Cerebellar cortex (tissue), 1 donor: ENCODE measurements at regions not wholly inside any gene's neighbourhood (a gene's known extent, or its start where the extent isn't known, plus 50 kb on each side); places are given as distances from the start of the nearest gene placed in this dataset.

Experiments used
- DNase-seq: peaks from one replicate; pipeline ENCODE4 v3.0.0-alpha.2; 2015; ENCODE audit warnings: low spot score

DNA sequence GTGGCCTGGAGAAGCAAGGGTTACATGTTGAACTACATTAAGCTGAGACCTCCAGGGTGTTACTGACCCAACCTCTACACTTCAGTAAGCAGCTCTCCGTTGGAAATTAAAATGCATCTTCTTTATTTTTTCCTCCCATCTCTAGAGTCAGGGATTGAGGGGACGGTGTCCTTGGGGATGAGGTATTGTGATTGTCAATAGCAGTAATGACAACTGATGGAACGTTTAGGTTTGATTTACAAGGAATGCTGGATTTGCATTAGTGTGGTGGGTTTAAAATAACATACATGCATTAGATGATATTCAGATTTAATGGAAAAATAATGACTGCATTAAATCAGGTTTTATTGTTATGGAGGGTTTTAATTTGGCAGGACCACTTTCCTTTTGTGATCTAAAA, 82.9 kb upstream of the NTRK2 start:
- DNase-seq: no peak

DNA sequence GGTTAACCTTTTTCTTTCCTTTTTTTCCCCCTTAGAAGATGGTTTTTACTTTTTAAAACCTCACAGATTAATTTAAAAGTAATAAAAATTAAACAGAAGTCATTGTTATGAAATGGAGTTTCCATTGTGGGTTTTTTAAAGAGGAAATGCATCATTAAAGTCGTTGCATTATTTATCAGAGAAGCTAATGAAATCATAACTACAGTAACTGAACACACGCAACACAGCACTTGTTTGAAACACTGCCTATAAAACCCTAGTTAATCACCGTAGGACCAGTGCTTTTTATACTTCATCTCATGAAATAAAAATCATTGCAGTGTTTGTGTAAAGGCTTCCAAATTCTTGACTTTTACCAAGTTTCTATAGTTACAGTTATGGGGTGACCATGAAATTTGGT, 82.4 kb upstream of the NTRK2 start:
- no peak for DNase-seq

DNA sequence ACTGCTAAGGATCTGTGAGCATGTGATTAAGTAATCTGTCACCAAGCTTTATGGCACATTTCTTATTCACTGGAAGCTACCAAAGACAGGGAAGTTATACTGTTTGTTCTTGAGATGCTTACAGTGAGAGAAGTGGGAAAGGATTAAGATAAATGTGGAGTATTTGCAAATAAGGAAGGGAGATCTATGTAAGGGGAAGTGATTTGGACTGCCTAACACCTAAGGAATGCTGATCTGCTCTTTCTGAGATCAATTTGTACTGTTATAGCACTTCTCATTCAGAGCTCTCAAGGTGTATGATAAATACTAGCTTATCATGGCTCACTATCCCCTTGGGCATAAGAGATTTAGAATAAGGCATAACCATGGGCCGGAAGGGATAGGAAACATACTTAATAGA, 80.0 kb upstream of the NTRK2 start:
- no peak for DNase-seq

DNA sequence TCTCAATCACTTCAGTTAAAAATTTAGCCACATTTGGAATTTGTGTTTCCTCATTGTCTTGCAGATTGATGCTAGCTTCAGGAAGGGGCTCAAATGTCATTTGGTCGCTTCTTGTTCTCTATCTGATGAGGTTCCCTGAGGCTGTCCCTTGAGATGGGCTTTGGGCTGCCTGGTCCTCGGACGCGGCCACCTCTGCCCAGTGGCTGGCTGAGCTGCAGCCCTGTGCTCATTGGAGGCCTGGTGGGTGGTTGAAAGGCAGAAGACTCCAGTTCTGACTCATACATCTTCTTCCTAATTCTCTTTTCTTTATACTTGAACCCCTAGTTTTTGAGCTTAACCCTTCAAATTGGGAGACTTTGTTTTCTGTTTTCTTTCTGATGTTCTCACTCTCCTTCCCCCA, 78.8 kb upstream of the NTRK2 start:
- no peak for DNase-seq

DNA sequence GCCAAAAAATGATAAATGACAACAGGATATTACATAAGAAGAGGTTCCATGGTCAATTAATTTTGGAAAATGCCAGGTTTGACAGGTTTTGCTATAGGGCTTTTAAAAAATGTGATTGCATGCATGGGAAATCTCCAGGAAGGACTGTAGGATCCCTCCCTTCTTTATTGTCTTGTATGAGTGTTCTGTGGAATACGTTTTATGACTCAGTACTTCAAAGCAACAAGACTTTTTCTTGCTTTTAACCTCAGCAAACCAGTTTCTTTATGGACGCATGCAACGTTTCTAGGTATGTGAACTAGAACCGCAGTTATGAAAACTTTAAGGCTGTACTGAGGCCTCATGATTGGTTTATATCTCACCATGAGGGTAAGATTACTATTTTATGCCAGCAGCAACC, 76.6 kb upstream of the NTRK2 start:
- no peak for DNase-seq

DNA sequence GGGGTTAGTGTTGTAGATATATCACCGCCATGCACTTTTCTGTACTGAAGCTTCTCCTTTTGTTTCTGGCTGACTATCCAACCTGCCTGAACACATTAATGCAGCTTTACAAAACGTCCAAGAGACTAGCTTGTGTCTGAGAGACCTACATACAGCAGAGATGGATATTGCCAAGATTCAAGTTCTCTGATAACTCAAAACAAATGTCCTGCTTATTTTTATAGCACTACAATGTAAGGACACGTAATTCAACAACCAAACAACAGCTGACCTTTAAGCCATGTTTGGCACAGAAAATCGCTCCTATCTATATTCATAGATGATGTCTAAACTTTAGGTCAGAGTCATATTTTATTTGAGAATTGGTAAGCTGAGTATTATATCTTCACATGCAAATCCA, 76.2 kb upstream of the NTRK2 start:
- DNase-seq: no peak

DNA sequence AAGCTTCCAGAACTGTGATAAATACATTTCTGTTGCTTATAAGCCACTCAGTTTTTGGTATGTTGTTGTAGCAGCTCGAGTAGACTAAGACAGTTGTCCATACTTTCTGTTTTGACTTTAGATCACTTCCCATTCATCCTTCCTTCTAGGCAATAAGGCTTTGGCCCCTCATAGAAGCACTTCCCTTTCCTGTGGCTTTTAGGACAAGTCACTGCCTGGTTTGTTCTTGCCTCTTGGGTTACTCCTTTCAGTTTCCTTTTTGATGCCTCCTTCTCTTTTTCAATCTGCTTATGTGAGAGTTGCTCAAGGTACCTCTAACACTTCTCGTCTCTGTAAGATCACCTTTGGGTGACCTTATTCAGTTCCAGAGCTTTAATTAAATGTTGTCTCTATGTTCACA, 72.4 kb upstream of the NTRK2 start:
- no peak for DNase-seq

DNA sequence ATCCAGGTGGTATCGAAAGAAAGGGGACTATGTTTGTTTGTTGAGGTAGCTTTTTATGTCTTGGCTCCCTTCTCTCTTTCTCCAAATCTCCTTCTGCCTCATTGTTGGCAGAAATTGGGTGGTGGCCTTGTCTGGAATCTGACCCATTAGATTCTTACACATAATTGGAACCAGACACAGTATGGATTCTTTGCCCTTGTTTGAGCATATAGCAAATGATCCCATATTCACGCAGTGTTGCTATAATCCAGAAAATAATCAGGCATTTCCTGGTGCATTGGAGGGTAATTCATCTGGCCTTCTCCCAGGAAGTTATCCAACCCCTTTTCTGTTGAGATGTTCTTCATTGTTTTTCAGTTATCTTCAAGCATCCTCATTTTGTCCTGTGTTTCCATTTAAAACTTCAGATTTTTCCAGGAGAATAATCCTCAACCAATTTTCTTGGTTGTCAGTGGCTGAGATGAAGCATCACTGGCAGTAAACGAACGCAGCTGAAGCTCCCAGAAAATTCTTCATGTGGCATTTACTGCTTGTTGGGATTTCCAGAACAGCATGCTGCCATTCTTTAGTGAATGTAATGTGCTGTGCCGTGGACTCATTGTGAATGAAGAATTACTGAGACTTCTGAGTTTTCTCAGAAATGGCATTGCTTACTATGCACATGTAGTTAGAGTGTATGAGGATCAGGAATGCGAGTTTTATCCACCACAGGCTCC, 70.5 kb upstream of the NTRK2 start:
- no peak for DNase-seq

DNA sequence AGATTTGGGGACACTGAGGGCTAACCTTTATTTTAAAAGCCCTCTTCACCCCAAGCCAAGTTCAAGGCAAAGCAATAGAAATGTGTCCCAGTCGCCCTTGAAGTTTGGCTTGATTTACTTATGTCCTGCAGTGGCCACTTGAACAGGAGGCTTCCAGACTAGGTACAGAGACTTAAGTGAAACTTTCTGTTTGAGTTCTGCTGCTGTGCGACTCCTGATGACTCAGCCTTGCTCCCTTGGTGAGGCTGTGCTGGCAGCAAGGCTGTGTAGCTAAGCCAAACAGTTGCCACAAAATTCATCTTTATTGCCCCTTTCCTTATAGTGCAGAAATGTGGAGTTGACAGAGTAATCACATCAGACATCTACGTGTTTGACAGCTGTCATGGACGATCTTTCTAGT, 68.8 kb upstream of the NTRK2 start:
- no peak for DNase-seq

DNA sequence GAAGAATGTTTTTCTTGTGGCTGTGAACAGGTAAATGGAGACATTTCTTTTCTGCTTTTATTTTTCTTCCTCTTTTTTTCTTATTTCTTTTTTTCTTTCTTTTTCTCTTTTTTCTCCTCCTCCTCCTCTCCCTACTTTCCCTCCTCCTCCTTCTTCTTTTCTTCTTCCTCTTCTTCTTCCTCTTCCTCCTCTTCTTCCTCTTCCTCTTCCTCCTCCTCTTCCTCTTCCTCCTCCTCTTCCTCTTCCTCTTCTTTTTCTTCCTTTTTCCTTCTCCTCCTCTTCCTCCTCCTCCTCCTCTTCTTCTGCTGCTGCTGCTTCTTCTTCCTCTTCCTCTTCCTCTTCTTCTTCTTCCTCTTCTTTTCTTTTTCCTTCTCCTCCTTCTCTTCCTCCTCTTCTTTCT, 65.3 kb upstream of the NTRK2 start:
- DNase-seq: no peak

DNA sequence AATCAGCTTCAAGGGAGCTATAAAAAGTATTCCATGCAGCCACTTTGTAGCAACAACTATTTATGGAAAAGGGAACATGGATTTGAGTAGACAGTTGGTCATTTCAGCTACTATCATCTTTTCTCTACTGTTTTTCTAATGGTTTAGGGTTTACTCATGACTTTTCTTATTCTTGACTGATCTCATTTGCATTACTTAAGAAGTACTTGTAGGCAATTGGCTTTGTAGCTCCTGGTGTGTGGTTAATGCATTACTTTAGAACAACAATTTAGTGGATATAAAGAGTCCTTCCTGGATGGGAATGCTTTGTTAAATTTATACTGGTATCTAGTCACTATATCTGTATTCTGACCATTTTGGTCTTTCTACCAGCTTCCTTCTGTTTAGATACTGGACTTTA, 59.8 kb upstream of the NTRK2 start:
- no peak for DNase-seq

DNA sequence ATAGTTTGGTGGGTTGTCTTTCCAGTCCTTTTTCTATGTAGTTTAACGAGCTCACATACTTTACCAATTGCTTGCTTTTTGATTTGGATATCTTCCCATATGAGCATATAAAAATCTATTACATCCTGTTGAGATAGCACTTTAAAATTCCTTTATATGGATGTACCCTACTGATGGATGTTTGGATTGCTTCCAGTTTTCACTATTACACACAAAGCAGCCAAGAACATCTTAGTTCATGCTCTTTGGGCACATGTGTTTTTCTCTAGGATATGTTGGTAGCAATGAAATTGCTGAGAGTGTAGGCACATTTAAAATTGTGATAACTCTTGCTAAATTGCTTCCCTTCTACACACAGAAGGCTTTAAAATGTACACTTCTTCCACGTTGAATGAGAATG, 56.1 kb upstream of the NTRK2 start:
- DNase-seq: no peak

DNA sequence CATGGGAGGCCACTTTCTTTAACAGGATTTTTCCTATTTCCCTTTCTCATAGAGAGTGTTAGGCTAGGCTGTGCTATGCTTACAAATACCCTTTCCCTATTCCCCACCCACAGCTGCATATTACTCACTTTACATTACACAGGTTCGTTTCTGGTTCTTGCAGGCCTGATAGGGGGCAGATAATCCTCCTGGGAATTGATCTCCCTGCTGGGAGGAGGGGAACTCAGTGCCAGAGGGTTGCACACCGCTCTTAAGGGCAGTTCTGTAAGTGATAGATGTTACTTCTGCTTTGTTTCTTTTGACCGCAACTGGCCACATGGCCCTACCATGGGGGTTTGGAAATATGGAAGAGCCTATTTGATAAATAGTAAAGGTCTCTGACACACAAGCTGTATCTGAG, 54.0 kb upstream of the NTRK2 start:
- no peak for DNase-seq

DNA sequence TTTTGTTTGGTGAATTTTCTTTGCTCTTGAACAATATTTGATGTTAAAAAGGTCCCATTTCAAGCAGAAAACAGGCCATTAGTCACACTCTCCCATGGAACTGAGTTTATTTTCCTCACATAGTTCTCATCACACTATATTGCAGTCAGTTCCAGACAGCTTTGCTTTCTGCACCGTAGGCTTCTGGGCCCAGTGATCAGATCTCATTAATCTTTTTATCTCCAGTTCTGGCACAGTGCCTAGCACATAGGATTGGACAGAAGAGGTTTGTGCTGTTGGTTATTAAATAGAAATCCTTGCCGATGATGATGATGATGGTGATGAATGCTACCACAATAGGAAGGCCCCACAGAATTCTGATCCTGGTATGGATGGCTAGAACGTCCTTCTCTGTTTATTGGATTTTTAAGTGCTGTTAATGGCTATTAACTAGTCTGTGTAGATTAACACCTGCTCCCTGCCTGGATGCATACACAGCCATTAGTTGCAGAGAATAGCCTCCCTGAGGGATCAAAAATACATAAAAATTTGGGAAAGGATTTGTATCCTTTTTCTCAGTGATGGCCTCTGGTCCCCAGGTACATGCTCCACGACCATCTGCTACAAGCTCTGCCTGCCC, 52.0 kb upstream of the NTRK2 start:
- no peak for DNase-seq
